ENCODE measurements at regions not wholly inside any gene's neighbourhood (a gene's known extent, or its start where the extent isn't known, plus 50 kb on each side); places are given as distances from the start of the nearest gene placed in this dataset.

DNA sequence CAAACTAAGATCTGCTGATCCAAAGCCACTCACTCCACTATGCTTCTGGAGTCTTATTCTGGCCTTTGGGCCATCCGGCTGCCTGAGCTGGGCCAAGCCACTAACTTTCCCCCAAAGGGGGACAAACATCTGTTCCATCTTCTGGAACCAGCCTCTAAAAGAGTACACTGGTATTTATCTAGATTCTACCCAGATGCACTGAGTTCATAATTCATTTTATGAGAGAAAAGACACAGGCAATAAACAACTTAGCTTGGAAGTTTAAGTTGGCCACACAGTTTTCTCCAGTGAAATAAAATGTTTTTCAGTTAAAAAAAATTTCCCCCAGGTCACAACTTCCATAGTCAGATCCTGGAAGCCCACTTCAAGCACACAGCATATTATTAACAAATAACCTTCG is 80.1 kb upstream of the ARHGEF3 start:
- Histone ChIP-seq H3K56ac (replicated peaks; ENCODE audit: insufficient read length, low read depth, low read length) (no peak overlapping the region), H2BK5ac (ENCODE audit: low read depth, low read length) (no peak overlapping the region), H2BK15ac (ENCODE audit: low read length) (no peak overlapping the region), H3K36me3 (ENCODE audit: control insufficient read depth in 2 of 4, insufficient read depth in 4 of 4, low read length in 3 of 4) (no peaks in the 10 kb centered on the region), H4K20me1 (replicated peaks in 1 of 2; ENCODE audit: control insufficient read depth in 1 of 2, insufficient read depth in 2 of 2, low read length in 2 of 2) (no peaks in the 10 kb centered on the region), H3K14ac (ENCODE audit: insufficient read length) (no peak overlapping the region), H3K4ac (replicated peaks; ENCODE audit: insufficient read length, low read depth, low read length) (no peak overlapping the region), H3K27ac (ENCODE audit: low read depth, low read length) (no peak overlapping the region), H3K23me2 (ENCODE audit: low read depth, low read length) (no peaks in the 10 kb centered on the region), H3K4me1 (replicated peaks in 1 of 4; ENCODE audit: control insufficient read depth in 3 of 4, insufficient read depth in 4 of 4, low read length in 3 of 4) (peaks cover 0 to 5% (median 1%) of the 10 kb centered on the region in 4 experiments; a peak in 1 of 7 replicates), H3K27me3 (replicated peaks in 1 of 4; ENCODE audit: control insufficient read depth in 3 of 4, extremely low read depth in 1 of 4, insufficient read depth in 3 of 4, low read length in 3 of 4) (no peaks in the 10 kb centered on the region), H2AFZ (ENCODE audit: low read length) (no peak overlapping the region), H3K4me2 (ENCODE audit: insufficient read depth in 1 of 2, low read depth in 2 of 2, low read length in 2 of 2) (no peak overlapping the region), H3K9me3 (ENCODE audit: insufficient read depth in 2 of 2, low read depth in 1 of 2, low read length in 1 of 2) (no peaks in the 10 kb centered on the region), H3K18ac (ENCODE audit: extremely low read depth, low read length) (no peak overlapping the region), H3K79me1 (ENCODE audit: low read depth, low read length) (no peaks in the 10 kb centered on the region), H3K4me3 (ENCODE audit: extremely low read depth in 1 of 4, insufficient read depth in 2 of 4, low read depth in 3 of 4, low read length in 4 of 4) (no peak overlapping the region), H2BK12ac (ENCODE audit: low read depth, low read length) (no peak overlapping the region), H2AK5ac (ENCODE audit: low read depth, low read length) (no peak overlapping the region), H2BK120ac (replicated peaks; ENCODE audit: low read depth, low read length) (no peak overlapping the region), H4K8ac (ENCODE audit: extremely low read depth, insufficient read depth, low read length) (no peak overlapping the region), H4K91ac (replicated peaks; ENCODE audit: insufficient read length, low read length) (no peak overlapping the region), H3K79me2 (ENCODE audit: control insufficient read depth in 1 of 2, insufficient read depth in 2 of 2, low read length in 2 of 2) (no peaks in the 10 kb centered on the region), H4K5ac (ENCODE audit: insufficient read length, low read depth, low read length) (no peak overlapping the region), H3K9ac (replicated peaks in 1 of 4; ENCODE audit: extremely low read depth in 1 of 4, low read depth in 3 of 4, low read length in 3 of 4) (no peak overlapping the region), H3K23ac (ENCODE audit: insufficient read length) (no peak overlapping the region), H2BK20ac (ENCODE audit: low read length) (no peak overlapping the region)
- FAIRE-seq (no peak), DNase-seq (ENCODE audit: low read depth in 1 of 2, low spot score in 2 of 2) (no peak)
- WGBS, 2 experiments (ENCODE audit: extremely low coverage in 1 of 2, insufficient coverage in 1 of 2, insufficient read length in 1 of 2, insufficient replicate concordance in 2 of 2, low coverage in 1 of 2, low lambda C conversion rate in 2 of 2, missing lambda C conversion rate in 1 of 2), result 80% methylated on average over 2 of the region's 2 CpGs; no CpG with 5 or more reads in 1 of the 2 experiments
- ChIA-PET CTCF (ENCODE audit: partially characterized antibody) (no interaction called here), POLR2A (ENCODE audit: partially characterized antibody) (no interaction called here)
- TF ChIP-seq, protein P1, sequence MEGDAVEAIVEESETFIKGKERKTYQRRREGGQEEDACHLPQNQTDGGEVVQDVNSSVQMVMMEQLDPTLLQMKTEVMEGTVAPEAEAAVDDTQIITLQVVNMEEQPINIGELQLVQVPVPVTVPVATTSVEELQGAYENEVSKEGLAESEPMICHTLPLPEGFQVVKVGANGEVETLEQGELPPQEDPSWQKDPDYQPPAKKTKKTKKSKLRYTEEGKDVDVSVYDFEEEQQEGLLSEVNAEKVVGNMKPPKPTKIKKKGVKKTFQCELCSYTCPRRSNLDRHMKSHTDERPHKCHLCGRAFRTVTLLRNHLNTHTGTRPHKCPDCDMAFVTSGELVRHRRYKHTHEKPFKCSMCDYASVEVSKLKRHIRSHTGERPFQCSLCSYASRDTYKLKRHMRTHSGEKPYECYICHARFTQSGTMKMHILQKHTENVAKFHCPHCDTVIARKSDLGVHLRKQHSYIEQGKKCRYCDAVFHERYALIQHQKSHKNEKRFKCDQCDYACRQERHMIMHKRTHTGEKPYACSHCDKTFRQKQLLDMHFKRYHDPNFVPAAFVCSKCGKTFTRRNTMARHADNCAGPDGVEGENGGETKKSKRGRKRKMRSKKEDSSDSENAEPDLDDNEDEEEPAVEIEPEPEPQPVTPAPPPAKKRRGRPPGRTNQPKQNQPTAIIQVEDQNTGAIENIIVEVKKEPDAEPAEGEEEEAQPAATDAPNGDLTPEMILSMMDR (IDR thresholded peaks at IDR 0.05; ENCODE audit: control extremely low read depth in 1 of 3, insufficient read depth in 1 of 3, low read depth in 1 of 3, low read length in 3 of 3), result no peak
- TF ChIP-seq BRCA1 (IDR thresholded peaks at IDR 0.05; ENCODE audit: low read depth, low read length), result no peak
- TF ChIP-seq POLR2AphosphoS5 (IDR thresholded peaks at IDR 0.05; ENCODE audit: low read depth, low read length), result no peak
- TF ChIP-seq SIN3A (conservative IDR thresholded peaks at IDR 0.05 in 1 of 2, IDR thresholded peaks at IDR 0.05 in 1 of 2; ENCODE audit: low read depth in 1 of 2, low read length in 2 of 2), result no peak
- TF ChIP-seq CREB1 (IDR thresholded peaks at IDR 0.05), result no peak
- TF ChIP-seq NANOG (IDR thresholded peaks at IDR 0.05; ENCODE audit: insufficient read depth, low read depth, low read length, poor library complexity, severe bottlenecking), result no peak
- no peak for TF ChIP-seq RFX5 (IDR thresholded peaks at IDR 0.05; ENCODE audit: borderline replicate concordance, low read depth, low read length)
- TF ChIP-seq RBBP5 (IDR thresholded peaks at IDR 0.05; ENCODE audit: borderline replicate concordance, low read depth, low read length), result no peak
- TF ChIP-seq CBX5 (IDR thresholded peaks at IDR 0.05; ENCODE audit: low read depth, low read length), result no peak
- TF ChIP-seq CHD2 (IDR thresholded peaks at IDR 0.05; ENCODE audit: low read length), result no peak
- TF ChIP-seq CTBP2 (IDR thresholded peaks at IDR 0.05; ENCODE audit: borderline replicate concordance, insufficient read depth, insufficient read length, low read length), result no peak
- no peak for TF ChIP-seq NRF1 (IDR thresholded peaks at IDR 0.05; ENCODE audit: low read depth, low read length)
